HL-60/S4 treated with retinoic acid at 250 ng/mL for 4 days and 3 days (cell line): ENCODE measurements at regions not wholly inside any gene's neighbourhood (a gene's known extent, or its start where the extent isn't known, plus 50 kb on each side); places are given as distances from the start of the nearest gene placed in this dataset.
"Not testable (repeated sequence)": the region's sequence is repeated elsewhere in the genome, so short reads cannot be mapped to it uniquely, and the experiment has no call there.

Source experiments
- in situ Hi-C: fragments of 300-500 bp; cut with MboI; formaldehyde crosslinking; loops from 2 replicates; pipeline ENCODE4 v1.7.0; 2022; ENCODE audit warnings: low sequenced_read_pairs

DNA sequence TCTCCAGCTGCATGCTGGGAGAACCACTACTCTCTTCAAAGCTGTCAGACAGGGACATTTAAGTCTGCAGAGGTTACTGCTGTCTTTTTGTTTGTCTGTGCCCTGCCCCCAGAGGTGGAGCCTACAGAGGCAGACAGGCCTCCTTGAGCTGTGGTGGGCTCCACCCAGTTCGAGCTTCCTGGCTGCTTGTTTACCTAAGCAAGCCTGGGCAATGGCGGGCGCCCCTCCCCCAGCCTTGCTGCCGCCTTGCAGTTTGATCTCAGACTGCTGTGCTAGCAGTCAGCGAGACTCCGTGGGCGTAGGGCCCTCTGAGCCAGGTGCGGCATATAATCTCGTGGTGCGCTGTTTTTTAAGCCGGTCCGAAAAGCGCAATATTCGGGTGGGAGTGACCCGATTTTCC, 215.0 kb downstream of the STIM2 start:
- in situ Hi-C loops: not testable (repeated sequence)

DNA sequence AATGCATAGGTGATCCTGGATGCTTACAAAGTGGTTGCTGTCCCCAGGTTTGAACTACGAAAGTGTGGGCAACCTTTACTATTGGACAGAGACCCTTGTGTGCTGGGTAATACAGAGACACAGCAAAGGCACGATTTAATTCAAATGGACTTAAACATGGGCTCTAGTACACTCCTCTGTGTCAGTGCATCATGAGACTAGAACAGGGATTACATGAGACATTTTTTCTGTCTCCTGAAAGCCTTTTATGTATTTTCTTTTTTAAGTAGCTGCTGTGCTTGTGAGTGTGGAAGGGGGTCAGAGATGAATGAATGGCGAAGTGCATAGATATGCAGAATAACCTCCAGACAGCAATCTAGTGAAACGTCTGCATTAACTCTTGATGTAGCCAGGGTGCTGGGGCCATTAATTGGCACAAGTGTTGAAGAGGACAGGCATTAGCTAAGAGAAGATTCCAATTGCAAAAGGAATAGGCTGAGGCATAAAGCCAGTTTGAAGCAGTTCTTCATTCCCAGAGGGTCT, 218.4 kb downstream of the STIM2 start:
- in situ Hi-C loops: no loop called here

DNA sequence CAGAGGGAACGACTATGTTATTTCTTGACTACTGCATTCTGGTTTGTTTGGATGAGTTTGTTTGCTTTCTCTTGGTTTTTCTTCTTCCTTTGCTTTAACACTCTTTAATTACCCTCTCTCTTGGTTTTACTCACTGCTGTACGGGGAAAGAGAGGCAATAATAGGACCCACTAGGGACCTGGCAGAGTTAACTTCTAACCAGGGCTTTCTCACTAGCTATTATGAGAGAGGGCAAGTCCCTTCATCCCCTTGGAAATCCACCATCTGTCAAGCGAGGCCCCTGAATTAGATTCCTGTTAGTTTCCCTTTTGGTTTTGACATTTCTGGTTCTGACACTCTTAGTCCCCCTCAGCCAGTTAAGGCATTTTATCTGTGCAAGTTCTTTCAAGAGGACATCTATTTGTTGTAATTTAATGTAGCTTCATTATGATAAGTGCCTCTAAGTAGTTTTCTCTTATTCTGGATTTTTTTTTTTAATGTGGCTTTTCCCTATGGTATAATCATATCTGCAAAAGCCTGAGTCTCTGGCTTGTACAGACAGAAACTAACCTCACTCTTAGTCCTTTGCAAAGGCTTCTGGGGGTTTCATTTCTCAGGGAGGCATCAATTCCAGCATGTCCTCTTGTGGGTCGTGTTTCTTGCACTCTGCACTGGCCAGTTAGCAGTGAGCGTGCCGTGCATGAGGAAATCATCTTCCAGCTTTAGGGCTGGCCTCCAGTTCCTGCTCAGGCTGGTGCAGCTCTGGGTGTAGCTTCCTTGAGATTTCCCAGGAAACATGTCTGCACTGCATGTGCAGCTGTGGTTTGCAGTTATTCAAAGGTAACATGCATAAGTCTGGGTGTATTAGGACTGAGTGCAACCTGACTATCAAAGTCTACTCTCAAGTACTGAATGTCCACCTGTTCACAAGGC, 221.3 kb downstream of the STIM2 start:
- in situ Hi-C loops: no loop called here

DNA sequence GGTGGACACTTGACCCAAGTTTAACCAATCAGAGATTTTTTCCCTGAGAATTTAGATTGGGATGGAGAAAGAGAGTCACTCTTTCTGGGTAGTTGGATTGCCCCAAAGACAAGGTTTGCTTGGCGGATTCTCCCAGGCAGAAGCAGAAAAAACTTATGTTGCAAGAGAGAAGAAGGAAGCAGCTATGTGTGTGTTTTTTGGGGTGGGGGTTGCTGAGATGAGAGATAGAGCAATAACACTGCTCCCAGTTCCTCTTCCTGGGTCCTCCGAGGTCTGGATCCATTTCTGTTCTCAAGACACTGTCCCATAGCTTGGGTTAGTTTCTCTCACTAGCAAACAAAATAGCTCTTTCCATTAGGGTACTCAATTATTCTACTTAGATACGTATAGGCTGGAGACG, 222.1 kb downstream of the STIM2 start:
- in situ Hi-C loops: no loop called here

DNA sequence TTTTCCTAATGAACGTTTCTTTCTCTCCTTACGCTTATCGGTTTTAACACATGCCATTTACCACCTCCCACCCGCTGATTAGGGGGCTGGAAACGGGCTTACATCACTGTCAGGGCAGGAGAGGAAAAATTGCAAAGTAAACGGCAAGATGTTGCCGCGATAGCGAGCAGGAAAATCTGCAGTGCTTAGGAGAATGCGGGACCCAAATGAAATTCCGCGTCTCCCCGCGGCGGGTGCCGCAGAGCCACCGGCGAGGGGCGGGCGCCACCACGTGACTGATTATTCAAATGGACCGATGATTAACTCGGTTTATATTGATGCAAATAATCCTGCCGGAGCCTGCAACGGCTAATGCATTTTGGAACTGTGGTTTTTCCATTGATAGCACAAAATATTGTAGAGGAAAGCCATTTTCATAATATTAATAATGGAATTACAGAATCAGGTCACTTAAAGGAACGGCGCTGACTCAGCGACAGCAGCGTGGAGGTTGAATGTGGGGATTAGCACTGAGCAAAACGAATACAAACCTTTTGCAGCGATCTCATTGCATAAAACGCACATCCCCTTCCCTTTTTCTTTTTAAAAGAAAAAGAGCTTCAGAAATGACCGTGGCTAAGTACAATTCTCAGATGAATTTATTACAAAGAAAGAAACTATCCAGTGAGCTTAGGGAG, 224.2 kb downstream of the STIM2 start:
- in situ Hi-C loops: no loop called here

DNA sequence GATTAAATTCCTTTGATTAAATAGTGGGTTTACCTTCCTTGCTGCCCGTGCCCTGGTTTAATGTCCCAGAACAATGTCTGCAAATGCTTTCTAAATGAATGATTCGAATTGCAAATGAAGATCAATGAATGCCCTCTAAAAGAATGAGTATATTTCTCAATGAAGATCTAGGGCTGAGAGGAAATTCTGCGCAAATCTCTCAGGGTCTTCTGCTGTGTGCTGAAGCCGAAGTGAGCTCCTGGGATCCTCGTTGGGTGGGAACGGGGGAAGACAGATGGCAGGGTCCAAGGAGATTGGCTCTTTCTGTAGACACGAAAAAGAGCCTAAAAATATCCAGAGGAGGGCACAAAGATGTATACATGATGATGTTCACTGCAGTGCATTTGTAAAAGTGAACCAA, 224.8 kb downstream of the STIM2 start:
- in situ Hi-C loops: no loop called here

DNA sequence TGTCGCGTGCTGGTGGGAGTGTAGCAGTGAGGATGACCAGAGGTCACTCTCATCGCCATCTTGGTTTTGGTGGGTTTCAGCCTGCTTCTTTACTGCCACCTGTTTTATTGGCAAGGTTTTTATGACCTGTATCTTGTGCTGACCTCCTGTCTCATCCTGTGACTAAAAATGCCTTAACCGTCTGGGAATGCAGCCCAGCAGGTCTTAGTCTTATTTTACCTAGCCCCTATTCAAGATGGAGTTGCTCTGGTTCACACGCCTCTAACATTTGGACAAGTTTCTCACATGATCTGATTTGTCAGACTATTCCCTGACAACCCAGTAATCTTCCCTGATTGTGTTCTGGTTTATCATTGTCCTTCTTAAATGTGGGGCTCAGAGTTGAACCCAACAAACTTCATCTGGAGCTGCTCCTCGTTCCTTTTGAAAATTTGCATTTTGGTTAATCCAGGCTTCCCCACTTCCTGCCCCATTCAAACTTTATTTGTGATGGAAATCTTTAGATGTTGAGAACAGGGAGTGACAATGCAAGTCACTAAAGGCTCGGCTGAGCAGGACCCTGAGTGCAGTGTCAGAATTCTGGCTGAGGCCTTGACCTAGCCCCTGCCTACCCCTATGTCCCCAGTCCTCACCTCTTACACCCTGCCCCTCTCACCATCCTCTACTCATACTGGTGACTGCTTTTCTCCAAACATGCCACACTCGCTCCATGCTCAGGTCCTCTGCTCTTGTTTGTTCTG, 226.8 kb downstream of the STIM2 start:
- in situ Hi-C loops: no loop called here

DNA sequence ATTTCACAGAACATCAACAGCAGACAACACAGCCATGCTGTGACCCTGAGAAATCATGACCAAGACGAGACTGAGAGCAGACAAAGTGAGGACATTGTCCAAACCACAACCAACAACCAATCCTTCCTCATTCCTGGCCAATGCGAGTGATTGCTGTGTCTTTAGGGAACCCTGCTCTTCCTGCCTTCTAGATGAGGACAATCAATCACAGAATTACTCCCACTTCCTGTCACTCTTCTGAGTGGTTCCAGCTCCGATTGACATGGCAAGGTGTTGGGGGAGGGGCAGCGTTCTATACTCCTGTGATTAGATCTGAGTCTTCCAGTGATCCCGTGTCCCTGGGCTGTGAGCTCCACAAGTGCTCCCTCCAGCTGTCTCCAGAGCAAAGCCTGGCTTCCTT, 227.8 kb downstream of the STIM2 start:
- in situ Hi-C loops: no loop called here

DNA sequence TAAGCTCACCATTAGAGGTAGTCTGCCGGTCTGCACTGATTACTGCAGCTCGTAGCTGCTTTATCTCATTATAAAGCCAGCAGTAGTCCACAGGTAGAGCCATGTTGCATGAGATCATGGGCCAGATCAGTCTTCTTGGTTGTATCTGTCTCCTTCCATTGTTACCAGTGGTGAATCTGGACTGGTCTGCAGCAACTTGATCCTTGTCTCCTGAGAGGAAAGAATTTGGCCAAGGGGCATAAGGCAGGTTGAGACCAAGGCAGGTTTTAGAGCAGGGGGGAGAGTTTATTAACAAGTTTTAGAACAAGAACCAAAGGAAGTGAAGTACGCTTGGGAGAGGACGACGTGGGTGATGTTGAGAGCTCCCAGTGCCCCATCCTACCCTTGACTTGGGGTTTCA, 228.5 kb downstream of the STIM2 start:
- in situ Hi-C loops: no loop called here

DNA sequence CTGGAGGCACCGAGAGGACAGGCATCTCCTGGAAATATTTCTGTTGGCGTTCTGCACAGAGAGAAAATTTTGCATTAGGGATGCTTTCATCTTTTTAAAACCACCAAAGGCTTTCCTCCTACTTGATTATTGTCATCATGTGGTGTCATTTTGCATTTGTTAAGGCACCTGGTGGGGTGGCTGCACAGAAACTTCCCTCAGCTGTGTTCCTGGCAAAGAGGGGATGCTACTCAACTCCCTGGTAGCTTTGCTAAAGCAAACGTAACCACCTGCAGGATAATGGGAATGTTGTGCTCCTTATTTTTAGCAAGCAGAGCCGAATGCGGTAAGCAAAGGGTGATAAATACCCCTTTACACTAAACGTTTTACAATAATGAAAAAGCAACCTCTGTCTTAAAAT, 229.8 kb downstream of the STIM2 start:
- in situ Hi-C loops: no loop called here

DNA sequence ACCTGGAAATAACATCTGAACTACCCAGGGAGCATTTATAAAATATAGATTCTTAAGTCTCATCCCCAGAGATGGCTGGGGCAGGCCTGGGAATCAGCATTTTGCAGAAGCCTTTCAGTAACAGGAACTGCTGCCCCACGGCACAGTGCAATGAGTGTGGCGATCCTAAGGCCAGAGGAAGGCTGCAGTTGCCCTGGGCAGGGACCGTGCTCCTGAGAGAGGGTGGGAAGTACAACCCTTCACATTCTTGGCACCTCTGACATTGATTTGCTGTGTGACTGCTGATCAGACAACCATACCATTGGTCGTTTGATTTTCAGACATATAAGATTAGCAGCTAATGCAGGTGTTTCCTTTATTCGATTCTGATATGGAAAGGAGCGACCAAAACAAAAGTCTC, 233.6 kb downstream of the STIM2 start:
- in situ Hi-C loops: no loop called here

DNA sequence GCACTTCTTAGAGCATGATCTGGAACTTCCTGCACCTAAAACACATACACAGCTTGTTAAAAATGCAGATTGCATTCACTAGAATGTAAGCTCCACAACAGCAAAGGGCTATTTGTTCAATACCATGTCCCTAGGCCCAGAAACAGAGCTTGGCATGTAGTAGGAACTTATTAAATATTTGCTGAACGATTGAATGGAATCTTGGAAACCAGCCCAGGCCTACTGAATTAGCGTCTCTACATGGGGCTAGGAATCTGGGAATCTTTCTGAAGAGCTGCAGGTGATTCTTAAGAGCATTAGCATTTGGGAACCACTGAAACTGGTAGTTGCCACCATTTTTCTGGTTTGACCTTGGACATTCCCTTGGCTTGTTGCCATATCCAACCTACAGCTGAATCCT, 234.1 kb downstream of the STIM2 start:
- in situ Hi-C loops: no loop called here

DNA sequence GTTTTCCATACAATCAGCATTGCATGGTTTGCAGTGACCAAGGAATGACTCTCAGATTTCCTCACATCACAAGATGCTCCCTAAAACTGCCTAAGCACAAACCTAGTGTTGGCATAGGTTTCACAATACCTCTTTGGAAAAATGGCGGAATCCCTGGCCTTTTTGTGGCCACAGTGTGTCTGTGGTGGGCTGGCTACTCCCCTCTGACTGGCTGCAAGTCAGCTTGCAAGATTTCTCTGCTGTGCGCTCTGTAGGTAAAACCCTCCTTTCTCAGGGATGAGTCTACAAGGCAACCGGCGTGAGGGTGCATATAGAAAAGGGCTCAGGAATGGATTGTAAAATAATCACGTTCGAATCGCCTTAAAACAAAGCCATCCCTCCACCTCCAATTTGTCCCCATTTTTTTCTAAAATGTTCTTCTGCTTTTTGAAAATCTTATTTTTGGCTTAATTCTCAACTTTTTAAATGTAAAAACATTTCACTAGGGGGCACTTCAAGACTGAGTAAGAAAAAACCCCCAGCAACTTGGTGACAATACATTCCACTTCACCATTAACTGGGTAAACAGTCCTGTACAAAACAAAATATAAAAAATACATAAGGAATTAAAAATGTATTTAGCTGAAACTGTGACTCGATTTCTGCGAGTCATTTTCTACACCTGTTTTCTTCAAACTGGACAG, 235.6 kb downstream of the STIM2 start:
- in situ Hi-C loops: no loop called here

DNA sequence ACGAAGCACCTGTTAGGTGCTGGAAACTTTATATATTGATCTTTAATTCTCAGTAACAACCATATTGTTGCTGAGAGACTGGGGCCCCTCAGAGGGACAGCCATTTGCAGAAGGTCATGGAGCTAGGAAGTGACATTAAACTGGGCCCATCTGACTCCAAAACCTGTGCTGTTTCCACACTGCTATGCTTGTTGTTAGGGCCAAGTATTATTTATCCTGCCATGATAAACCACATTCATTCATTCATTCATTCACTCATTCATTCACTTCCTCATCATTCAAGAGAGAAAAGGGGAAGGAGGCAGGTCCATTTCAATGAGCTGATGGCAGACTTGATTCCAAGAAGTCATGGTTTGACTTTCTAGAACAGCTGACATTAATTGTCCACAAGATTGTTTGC, 237.4 kb downstream of the STIM2 start:
- in situ Hi-C loops: no loop called here

DNA sequence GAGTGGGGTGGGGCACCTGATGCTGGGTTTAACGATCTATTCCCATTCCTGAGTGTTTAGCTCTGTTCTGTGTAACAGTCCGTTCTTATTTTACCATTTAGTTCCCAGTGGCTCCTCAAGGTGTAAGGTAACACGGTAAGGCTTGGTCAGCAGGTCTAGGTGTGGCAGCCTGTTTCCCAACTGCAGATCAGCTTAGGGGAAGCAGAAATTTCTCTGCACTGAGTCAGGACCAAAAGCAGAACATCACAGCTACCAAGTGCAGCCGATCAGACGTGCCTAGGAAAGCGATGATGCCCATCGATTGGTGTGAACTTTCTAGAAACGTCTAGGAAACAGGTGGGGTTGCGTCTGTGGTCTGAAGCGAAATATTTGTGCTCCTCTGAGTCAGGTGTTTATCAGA, 240.1 kb downstream of the STIM2 start:
- in situ Hi-C loops: no loop called here

DNA sequence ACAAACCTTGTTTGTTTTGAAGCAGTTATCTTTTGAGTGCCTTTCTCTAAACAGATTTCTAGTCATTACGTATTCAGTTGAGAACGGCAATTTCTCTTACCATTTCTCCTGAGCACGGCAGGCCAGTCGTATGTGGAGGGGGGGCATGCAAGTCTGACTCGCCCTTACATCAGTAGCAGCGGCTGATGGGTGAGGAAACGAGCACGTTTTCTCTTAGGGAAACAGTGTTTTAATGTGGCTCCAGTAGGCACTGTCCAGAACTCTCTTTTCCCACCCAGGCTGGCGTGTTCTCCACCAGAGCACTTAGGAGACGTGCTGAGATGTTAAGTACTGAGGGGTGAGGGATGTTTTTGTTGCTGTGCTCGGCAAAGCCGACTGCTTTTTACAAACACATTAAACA, 240.5 kb downstream of the STIM2 start:
- in situ Hi-C loops: no loop called here

DNA sequence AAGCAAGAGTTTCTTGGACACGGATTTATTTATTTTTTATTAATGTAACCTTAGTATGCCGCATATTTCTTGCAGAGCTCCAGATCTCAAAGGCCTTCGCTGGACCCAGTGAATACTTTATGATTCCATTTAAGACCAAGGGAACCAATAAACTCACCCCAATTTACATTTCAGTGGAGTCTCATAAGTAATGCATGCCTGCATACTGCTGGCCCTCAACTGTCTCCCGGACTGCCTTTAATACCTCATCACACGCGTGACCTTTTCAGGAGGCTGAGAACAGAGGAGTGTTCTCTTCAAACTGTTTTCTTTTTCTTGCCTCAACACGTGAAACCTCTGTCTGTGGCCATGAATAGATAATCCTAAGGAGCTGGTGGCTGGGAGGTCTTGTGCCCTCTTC, 240.9 kb downstream of the STIM2 start:
- in situ Hi-C loops: no loop called here

DNA sequence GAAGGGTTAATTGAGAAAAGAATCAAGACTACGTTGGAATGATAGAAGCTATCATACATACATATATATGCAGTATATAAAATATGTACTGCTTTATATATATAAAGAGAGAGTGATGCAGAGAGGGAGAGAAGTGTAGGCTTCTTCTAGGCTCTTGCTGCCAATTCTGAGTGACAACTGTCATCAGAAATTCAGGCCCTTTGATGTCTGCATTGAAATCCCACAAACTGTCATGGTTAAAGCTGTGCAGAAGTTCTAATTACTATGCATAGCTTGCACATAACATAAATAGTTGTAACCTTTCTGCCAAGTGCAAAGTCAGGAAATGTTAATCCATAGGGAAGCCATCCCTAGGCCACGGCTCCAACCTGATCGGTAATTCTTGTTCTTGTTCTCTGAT, 251.0 kb downstream of the STIM2 start:
- in situ Hi-C loops: no loop called here

DNA sequence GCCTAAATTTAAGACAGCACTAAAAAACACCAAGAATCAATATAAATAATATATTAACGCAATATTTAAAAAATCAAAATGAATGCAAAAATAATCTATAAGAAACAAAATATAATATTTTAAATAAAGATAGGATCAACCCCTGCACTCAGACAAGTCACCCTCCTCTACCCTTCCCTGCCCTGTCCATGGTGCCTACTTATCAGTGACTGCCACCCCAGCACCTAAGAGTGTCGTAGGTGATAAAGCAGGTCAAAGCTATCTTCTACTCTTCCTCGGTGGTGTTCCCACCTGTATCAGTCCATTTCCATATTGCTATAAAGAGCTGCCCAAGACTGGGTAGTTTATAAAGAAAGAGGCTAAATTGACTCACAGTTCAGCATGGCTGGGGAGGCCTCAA, 251.9 kb downstream of the STIM2 start:
- in situ Hi-C loops: no loop called here

DNA sequence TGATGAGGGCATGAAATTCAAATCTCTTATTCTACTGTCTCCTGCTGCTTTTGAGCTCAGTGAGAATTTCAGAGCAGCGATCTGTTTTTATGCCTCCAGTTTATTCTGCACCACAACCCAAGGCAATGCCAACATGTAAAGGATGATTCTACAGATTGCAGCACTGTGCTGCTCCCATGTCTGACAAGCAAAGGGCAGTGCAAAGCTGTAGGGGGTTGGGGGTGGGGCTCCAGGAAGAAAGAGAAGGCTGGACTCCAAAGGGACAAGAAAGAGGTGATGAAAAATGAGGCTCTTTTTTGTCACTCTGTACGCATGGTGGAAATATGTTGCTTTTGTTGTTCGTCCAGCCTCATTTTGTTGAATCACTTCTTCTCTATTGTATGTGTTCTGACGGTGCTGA, 254.6 kb downstream of the STIM2 start:
- in situ Hi-C loops: no loop called here

DNA sequence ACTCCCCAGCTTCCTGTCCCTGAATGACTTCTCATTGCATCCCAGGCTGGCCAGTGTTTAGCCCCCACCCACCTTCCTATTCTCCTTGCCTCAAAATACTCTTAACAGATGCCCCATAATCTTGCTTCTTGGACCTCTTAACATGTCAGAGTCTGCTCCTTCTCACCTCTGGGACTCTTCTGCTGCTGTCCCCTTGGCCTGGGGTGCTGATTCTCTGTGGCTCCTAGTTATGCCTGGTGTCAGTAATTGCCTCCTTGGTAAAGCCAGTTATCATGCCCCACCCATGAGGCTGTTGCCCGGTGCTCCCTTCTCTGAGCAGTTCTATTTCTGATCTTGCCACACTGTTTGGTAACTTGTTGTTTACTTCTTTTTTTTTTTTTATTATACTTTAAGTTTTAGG, 256.8 kb downstream of the STIM2 start:
- in situ Hi-C loops: no loop called here
